Upper lobe of right lung (tissue), 1 donor: ENCODE measurements at regions not wholly inside any gene's neighbourhood (a gene's known extent, or its start where the extent isn't known, plus 50 kb on each side); places are given as distances from the start of the nearest gene placed in this dataset.

Source experiments
- ATAC-seq: fragments of 200-7000 bp; cut with Tn5 transposase; one replicate; pipeline ENCODE4 v1.9.1; 2020; ENCODE audit warnings: mild to moderate bottlenecking, moderate library complexity
- DNase-seq: peaks from one replicate; pipeline ENCODE4 v3.0.0-alpha.2; 2020
- H3K27ac ChIP-seq: fragments of 200-600 bp; one replicate; pipeline ENCODE4 v1.8.0; 2022
- H3K27me3 ChIP-seq: fragments of 200-600 bp; one replicate; pipeline ENCODE4 v1.8.0; 2022; ENCODE audit warnings: mild to moderate bottlenecking
- H3K36me3 ChIP-seq: fragments of 200-600 bp; one replicate; pipeline ENCODE4 v1.8.0; 2022
- H3K4me1 ChIP-seq: fragments of 200-600 bp; one replicate; pipeline ENCODE4 v1.8.0; 2022
- H3K4me3 ChIP-seq: fragments of 200-600 bp; one replicate; pipeline ENCODE4 v1.8.0; 2022; ENCODE audit warnings: mild to moderate bottlenecking
- H3K9me3 ChIP-seq: fragments of 200-600 bp; one replicate; pipeline ENCODE4 v1.8.0; 2022
- intact Hi-C: fragments of 100-400 bp; cut with DNase I; formaldehyde crosslinking; loops from one replicate; pipeline ENCODE4 v1.11.0; 2022
- TF ChIP-seq, protein P1 (sequence below): fragments of 200-600 bp; IDR thresholded peaks from one replicate; pipeline ENCODE4 v1.8.0; 2022; ENCODE audit warnings: antibody characterized with exemption
- donor health status: DM: no; HTN: yes; CAD: no; lungs with severe emphysema.

GRCh38 chr7:19999681-20000080, 217.5 kb downstream of the MACC1 start:
- ATAC-seq: no peak
- no peaks in the 10 kb centered on the region for H3K4me1 ChIP-seq
- H3K27ac ChIP-seq: no peak overlapping the region
- TF ChIP-seq, protein P1, sequence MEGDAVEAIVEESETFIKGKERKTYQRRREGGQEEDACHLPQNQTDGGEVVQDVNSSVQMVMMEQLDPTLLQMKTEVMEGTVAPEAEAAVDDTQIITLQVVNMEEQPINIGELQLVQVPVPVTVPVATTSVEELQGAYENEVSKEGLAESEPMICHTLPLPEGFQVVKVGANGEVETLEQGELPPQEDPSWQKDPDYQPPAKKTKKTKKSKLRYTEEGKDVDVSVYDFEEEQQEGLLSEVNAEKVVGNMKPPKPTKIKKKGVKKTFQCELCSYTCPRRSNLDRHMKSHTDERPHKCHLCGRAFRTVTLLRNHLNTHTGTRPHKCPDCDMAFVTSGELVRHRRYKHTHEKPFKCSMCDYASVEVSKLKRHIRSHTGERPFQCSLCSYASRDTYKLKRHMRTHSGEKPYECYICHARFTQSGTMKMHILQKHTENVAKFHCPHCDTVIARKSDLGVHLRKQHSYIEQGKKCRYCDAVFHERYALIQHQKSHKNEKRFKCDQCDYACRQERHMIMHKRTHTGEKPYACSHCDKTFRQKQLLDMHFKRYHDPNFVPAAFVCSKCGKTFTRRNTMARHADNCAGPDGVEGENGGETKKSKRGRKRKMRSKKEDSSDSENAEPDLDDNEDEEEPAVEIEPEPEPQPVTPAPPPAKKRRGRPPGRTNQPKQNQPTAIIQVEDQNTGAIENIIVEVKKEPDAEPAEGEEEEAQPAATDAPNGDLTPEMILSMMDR: no peak
- H3K4me3 ChIP-seq: no peak overlapping the region
- no peaks in the 10 kb centered on the region for H3K9me3 ChIP-seq
- DNase-seq: no peak
- no peaks in the 10 kb centered on the region for H3K36me3 ChIP-seq
- intact Hi-C loops: no loop called here
- no peaks in the 10 kb centered on the region for H3K27me3 ChIP-seq

DNA sequence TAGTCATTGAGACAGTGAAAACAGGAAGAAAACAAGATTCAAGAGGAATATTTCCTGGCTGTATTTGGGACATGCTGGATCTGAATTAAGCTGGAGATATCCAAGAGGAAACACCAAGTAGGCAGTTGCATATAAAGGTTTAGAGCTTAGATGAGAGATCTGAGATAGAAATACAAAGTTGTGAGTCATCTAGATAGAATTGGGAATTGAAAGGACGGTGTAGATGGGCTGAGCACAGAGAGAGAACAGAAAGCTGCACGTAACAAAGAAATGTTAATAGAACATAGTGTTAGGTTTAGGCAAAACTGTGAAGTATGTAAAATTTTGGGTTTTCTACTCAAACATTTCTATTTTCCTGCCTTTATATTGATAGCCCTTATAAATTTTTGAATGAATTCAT, 218.5 kb upstream of the TMEM196 start:
- H3K4me3 ChIP-seq: no peak overlapping the region
- no peak overlapping the region for H3K27ac ChIP-seq
- no peaks in the 10 kb centered on the region for H3K9me3 ChIP-seq
- intact Hi-C loops: no loop called here
- TF ChIP-seq, protein P1: no peak
- DNase-seq (no peak), ATAC-seq (no peak)
- H3K4me1 ChIP-seq: no peaks in the 10 kb centered on the region
- H3K27me3 ChIP-seq: no peaks in the 10 kb centered on the region
- no peaks in the 10 kb centered on the region for H3K36me3 ChIP-seq

- intact Hi-C loops: no loop called here
- Histone ChIP-seq H3K4me1 (no peaks in the 10 kb centered on the region), H3K27me3 (no peaks in the 10 kb centered on the region), H3K9me3 (no peaks in the 10 kb centered on the region), H3K36me3 (no peaks in the 10 kb centered on the region), H3K4me3 (no peak overlapping the region), H3K27ac (no peak overlapping the region)
- DNase-seq (no peak), ATAC-seq (no peak)
- TF ChIP-seq, protein P1: no peak
Measured at GRCh38 chr7:19989906-19990305, 216.5 kb upstream of the TMEM196 start.

DNA sequence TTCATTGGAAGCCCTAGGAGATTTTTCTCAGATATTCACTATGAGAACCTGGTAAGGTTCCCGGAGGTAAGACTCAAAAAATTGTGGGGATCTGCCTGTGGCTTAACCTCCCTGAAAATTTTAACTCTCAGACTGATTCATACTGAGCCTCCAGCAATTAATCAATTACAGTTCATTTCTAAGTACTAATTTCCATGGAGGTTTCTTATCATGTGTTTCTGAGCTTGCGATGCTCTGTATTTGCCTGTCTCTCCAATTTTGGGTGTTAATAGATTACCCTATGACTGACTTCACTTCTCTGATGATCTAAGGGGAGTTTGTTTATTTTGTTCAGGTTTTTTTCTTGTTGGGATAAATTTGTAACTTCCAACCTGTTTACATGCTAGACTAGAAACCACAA, 215.4 kb upstream of the TMEM196 start:
- H3K36me3 ChIP-seq: no peaks in the 10 kb centered on the region
- ATAC-seq: no peak
- intact Hi-C loops: no loop called here
- DNase-seq: no peak
- TF ChIP-seq, protein P1: no peak
- H3K27me3 ChIP-seq: no peaks in the 10 kb centered on the region
- H3K4me3 ChIP-seq: no peak overlapping the region
- no peaks in the 10 kb centered on the region for H3K4me1 ChIP-seq
- no peak overlapping the region for H3K27ac ChIP-seq
- no peaks in the 10 kb centered on the region for H3K9me3 ChIP-seq

DNA sequence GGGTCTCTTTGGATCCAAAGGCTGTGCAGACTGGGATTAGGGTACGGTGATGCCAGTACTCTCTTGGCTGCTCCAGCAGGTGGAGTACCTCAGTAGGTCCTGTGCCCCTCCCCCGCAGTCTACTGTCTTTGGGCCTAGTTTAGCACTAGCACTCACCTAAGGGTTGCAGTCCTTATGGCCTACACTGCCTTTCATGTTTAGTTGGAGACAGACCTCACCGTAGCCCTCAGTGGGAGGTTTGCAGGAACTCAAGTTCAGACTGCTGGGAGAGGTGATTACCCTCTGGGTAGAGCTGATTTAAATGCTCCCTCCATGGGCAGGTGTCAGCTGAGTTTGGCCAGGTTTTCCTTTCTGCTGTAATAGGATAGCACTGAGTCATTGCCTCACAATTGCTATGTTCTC, 210.8 kb upstream of the TMEM196 start:
- H3K9me3 ChIP-seq: no peaks in the 10 kb centered on the region
- TF ChIP-seq, protein P1: no peak
- no peaks in the 10 kb centered on the region for H3K27me3 ChIP-seq
- ATAC-seq (peak; percentile 36), DNase-seq (no peak)
- no peak overlapping the region for H3K4me3 ChIP-seq
- no peaks in the 10 kb centered on the region for H3K36me3 ChIP-seq
- intact Hi-C loops: no loop called here
- H3K27ac ChIP-seq: no peak overlapping the region
- H3K4me1 ChIP-seq: no peaks in the 10 kb centered on the region
